D721Med (cell line): ENCODE measurements at regions not wholly inside any gene's neighbourhood (a gene's known extent, or its start where the extent isn't known, plus 50 kb on each side); places are given as distances from the start of the nearest gene placed in this dataset.

ENCODE experiments used
- DNase-seq: peaks from one replicate; pipeline ENCODE4 v3.0.0; 2011; ENCODE audit warnings: low spot score; ENCODE audit not compliant: insufficient read length
- FAIRE-seq: peaks from 2 replicates; lab custom pipeline; 2011; peaks lifted over from hg19 to GRCh38; lab: Jason Lieb, UNC
- CTCF ChIP-seq: IDR thresholded peaks from 2 replicates; pipeline ENCODE4 v1.5.1; 2012; ENCODE audit warnings: mild to moderate bottlenecking, control low read depth; ENCODE audit not compliant: insufficient read depth; ENCODE audit errors: missing control alignments

GRCh38 chr6:23879816-23880215, 246.2 kb upstream of the NRSN1 start:
- DNase-seq (no peak), FAIRE-seq (peak; percentile 88)
- TF ChIP-seq CTCF, result no peak

GRCh38 chr6:23890543-23891227, 235.3 kb upstream of the NRSN1 start:
- no peak for TF ChIP-seq CTCF
- DNase-seq (no peak), FAIRE-seq (no peak)

GRCh38 chr6:23905133-23905815, 220.7 kb upstream of the NRSN1 start:
- FAIRE-seq (no peak), DNase-seq (no peak)
- TF ChIP-seq CTCF, result no peak

GRCh38 chr6:23910420-23910819, 215.6 kb upstream of the NRSN1 start:
- TF ChIP-seq CTCF, result no peak
- FAIRE-seq (no peak), DNase-seq (no peak)

GRCh38 chr6:23927935-23928334, 198.1 kb upstream of the NRSN1 start:
- DNase-seq, result no peak
- no peak for TF ChIP-seq CTCF
- FAIRE-seq, result no peak

GRCh38 chr6:23929201-23929600, 196.8 kb upstream of the NRSN1 start:
- DNase-seq (no peak), FAIRE-seq (no peak)
- TF ChIP-seq CTCF, result no peak

GRCh38 chr6:23940466-23940865, 185.5 kb upstream of the NRSN1 start:
- FAIRE-seq (no peak), DNase-seq (no peak)
- no peak for TF ChIP-seq CTCF
